GM21515 (cell line): ENCODE measurements at regions not wholly inside any gene's neighbourhood (a gene's known extent, or its start where the extent isn't known, plus 50 kb on each side); places are given as distances from the start of the nearest gene placed in this dataset.
A peak's percentile ranks its signal among the peaks of the same experiment; 100 is the strongest.

ENCODE experiments used
- ATAC-seq: cut with Tn5 transposase; IDR thresholded peaks from one replicate; pipeline ENCODE4 v1.9.1; 2021; ENCODE audit not compliant: unreplicated experiment

DNA sequence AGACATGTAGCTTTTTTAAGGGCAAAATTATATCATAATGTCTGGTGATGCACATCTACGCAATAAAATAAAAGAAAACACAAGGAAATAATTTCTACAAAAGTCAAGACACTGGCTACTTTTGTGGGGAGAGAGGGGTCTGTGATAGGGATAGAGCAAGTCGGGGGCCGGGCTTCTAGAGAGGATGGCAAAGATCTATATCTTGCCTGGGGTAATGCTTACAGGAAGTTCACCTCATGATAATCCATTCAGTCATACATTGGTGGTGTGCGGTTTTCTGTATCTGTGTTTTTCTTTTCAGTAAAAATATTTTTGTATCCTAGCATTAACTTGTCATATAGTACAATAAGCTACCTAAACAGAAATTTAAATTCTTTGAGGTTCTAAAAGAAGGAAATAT lies 178.8 kb downstream of the ARRDC4 start:
- no peak for ATAC-seq

- ATAC-seq: no peak
Observed at GRCh38 chr15:98142572-98142971, 182.1 kb downstream of the ARRDC4 start.

DNA sequence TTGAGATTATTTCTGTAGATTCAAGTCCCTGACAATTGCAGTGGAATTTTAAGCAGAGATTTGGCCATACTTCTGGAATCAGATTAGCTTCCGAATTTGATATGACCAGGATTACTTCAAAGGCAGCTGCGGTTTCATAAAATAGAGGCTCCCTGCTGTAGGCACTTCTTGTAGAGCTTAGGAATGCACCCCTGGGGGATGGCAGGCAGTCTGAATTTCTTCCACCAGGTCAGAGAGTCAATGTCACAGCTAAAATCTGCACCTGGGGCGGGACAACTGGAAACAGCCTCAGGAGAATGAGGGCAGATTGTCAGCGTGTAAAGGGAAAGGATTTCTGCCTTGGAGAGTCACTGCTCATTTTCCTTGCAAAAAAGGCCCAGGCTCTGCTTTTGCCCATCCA lies 182.6 kb downstream of the ARRDC4 start:
- no peak for ATAC-seq

GRCh38 chr15:98144388-98144787 lies 183.9 kb downstream of the ARRDC4 start:
- no peak for ATAC-seq

DNA sequence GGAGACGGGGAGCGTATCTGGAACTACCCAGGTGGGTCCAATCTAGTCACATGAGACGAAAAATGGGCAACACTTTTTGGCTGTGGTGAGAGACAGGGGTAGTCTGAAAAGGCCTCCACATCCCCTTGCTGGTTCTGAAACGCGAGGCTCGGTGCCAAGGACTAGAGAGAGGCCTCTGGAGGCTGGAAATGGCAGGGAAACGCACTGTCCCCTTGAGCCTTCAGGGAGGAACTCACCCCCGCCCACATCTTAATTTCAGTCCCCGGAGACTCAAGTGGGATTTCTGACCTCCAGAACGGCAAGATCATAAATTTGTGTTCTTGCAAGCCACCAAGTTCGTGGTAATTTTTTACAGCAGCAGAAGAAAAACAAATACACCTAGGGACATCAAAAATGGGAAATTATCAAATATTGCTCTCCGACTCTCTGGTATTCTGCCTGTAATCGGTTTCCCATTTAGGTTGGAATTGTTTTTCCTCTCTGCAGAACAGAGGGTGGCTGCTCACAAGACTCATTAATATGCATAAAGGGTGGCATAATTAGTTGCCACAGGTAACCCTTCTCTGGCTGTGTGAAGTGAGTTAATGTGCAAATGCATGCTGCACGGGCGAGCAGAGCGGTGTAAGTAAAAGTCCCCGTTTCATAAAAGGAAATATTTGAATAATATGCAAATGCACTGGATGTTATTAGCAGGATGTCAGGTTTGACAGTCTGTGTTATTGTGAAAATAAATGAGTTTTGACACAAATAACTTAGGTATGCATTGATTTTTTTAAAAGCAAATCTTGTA lies 185.7 kb downstream of the ARRDC4 start:
- no peak for ATAC-seq

- ATAC-seq: no peak
Observed at GRCh38 chr15:98147415-98147814, 186.9 kb downstream of the ARRDC4 start.

GRCh38 chr15:98150084-98150483 lies 189.6 kb downstream of the ARRDC4 start:
- no peak for ATAC-seq

- ATAC-seq: no peak
Observed at GRCh38 chr15:98150536-98150935, 190.0 kb downstream of the ARRDC4 start.

DNA sequence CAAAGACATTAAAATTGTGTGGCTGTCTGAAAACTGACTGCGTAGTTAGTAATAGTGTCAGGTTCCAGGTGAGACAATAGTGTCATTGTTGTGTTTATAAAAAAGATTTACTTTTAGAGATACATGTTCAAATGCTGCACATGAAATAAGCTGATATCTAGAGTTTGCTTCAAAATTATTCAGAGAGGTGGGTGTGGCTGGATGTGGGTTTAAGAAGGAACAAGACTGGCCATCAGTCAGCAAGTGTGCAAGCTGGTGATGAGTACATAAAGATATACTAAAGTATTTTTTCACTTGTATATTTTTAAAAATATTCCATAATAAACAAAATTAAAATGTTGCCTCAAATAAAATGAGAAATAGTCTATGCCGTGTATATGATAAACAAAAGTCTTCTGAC lies 190.6 kb downstream of the ARRDC4 start:
- ATAC-seq: no peak

DNA sequence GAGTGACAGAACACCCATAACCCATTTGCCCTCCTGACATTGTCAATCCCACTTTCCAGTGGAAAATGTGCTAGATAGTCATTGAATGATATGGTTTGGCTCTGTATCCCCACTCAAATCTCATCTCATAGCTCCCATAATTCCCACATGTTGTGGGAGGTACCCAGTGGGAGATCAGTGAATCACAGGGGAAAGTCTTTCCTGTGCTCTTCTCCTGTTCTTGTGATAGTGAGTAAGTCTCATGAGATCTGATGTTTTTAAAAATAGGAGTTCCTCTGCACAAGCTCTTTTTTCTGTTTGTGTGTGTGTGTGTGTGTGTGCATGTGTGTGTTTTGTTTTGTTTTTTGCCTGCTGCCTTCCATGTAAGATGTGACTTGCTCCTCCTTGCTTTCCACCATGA lies 191.7 kb downstream of the ARRDC4 start:
- ATAC-seq: no peak

DNA sequence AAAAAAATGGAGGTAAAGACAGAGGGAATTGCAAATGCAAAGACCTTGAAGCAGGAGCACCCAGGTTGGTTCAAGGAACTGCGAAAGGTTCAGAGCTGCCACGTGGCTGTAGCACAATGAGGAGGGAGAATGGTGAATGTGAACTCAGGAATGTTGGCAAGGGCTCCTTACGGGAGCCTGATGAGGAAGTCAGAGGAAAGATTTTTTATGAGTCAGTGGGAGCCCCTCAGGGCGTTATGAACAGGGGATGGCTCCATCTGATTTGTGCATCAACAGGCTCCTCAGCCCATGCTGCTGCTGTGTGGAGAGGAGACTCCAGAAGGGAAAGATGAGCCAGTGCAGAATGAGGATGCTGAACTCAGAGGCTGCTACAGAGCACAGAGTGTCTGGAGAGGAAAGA lies 194.4 kb downstream of the ARRDC4 start:
- ATAC-seq: no peak

DNA sequence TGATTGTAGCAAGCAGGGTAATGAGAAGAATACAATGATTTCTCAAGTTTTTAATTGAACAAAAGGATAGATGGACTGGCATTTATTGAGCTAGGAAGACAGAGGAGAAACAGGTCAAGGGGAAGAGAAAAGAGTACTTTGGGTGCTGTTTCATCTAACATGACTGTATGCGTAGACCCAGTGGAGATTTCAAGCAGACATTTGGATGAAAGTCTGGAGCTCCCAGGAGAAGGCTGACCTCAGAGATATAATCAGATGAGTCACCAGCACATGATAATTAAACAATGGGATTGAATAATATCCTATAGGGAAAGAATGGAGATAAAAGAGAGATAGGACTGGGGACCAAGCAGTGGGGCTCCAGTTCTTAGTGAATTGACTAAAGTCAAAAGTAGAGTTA lies 194.9 kb downstream of the ARRDC4 start:
- ATAC-seq: no peak

DNA sequence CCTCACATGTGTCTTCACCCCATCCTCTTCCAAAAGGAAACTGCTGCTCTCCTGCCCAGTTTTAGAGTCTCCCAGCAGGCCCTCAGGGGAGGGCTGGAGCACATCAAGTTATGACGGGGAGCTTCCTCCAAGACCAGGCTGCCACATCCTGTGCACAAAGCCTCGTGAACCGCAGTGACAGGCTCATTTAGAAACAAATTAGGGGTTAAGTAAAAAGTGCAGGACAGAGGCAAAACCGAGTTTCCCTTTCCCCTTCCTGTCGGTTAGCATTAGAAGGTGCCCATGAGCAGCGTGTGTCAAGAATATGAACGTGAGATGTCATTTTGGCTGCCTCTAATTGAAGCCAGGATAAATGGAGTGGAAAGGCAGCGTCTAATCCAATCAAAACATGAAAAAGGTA lies 199.7 kb downstream of the ARRDC4 start:
- ATAC-seq: peak; percentile 86

DNA sequence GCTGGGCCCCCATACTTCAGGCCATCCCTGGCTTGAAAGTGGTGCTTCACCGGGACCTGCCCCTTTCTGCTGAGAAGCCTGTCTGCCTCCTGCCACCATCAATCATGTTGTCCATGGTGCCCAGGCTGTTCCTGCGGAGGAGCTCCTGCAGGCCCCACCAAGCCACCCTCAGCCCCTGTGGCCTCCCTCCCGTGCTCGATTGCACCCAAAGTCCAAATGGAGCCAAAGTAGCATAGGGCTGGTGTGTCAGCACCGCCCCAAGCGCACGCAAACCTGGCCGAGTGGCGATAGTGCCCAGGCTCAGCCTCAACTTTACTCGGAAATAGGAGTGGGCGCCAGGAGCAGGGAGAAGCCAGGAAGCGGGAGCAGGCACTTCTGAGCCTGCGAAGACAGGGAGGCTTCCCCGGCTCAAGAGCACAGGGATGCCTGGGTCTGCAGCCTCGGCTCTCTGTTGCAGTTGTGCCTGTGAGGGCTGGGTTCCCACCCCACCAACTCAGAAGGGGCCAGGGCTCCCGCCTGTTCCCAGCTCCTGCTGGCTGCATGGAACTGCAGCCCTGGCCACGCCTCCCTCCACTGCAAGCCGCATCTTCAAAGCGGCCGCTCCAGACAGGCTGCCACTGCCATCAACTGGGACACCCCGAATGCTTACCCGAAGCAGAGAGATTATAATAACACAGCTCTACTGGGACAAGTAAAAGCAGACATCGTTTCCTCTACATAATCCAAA lies 203.0 kb downstream of the ARRDC4 start:
- ATAC-seq: no peak

- no peak for ATAC-seq
Observed at GRCh38 chr15:98164571-98164970, 204.1 kb downstream of the ARRDC4 start.

GRCh38 chr15:98164986-98165385 lies 204.5 kb downstream of the ARRDC4 start:
- ATAC-seq: no peak

- no peak for ATAC-seq
Observed at GRCh38 chr15:98167722-98168268, 207.3 kb downstream of the ARRDC4 start.

- ATAC-seq: no peak
Observed at GRCh38 chr15:98169551-98169950, 209.0 kb downstream of the ARRDC4 start.

GRCh38 chr15:98174286-98174685 lies 213.8 kb downstream of the ARRDC4 start:
- no peak for ATAC-seq

- no peak for ATAC-seq
Observed at GRCh38 chr15:98174841-98175240, 214.3 kb downstream of the ARRDC4 start.

DNA sequence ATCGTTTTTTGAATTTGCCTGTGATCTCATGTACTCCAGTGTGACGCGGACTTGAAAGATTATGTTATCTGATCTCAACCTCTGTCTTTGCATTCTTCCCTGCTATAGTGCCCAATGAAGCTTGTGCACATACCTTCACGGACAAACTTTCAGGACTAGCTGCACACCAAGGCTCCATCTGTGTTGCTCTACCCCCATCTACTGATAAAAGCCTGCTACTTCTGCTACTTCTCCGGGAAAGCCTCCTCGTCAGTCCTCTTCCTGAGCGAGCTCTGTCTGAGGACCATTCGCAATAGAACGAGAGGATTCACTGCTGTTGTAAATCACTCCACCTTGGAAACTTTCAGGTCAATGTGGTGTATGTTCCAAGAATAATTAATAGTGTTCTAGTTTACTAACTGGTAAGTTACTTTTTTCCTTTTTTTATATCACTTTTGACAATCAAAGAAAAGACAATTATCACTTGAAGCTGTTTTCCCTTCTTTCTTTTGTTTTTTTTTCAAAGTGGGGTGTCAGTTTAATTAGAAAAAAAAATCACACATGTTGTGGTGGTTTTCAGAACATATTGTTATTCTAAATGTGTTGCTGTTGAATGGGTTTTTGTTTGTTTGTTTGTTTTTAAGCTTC lies 217.6 kb downstream of the ARRDC4 start:
- ATAC-seq: no peak

GRCh38 chr15:98178861-98179260 lies 218.4 kb downstream of the ARRDC4 start:
- no peak for ATAC-seq
